ENCODE measurements at regions not wholly inside any gene's neighbourhood (a gene's known extent, or its start where the extent isn't known, plus 50 kb on each side); places are given as distances from the start of the nearest gene placed in this dataset.

GRCh38 chr17:13302419-13302818, 284.6 kb upstream of the ELAC2 start:
- no peak overlapping the region for H3K9ac ChIP-seq (ENCODE audit: low read depth, low read length)
- no peak overlapping the region for H3K4me3 ChIP-seq (ENCODE audit: low read depth, low read length)
- no peaks in the 10 kb centered on the region for H3K27me3 ChIP-seq (ENCODE audit: control insufficient read depth, insufficient read depth, low read length)
- no peak overlapping the region for H3K27ac ChIP-seq (ENCODE audit: low read depth, low read length)
- H3K4me1 ChIP-seq (ENCODE audit: control insufficient read depth, insufficient read depth, low read length): peaks cover 8% of the 10 kb centered on the region; the same call in 1 of the 2 replicates
- no peaks in the 10 kb centered on the region for H3K9me3 ChIP-seq (ENCODE audit: control insufficient read depth, insufficient read depth, low read length)
- no peaks in the 10 kb centered on the region for H3K36me3 ChIP-seq (ENCODE audit: control insufficient read depth, insufficient read depth, low read length)

GRCh38 chr17:13297183-13297582, 279.4 kb upstream of the ELAC2 start:
- H3K27me3 ChIP-seq (ENCODE audit: control insufficient read depth, insufficient read depth, low read length): no peaks in the 10 kb centered on the region
- no peak overlapping the region for H3K27ac ChIP-seq (ENCODE audit: low read depth, low read length)
- no peaks in the 10 kb centered on the region for H3K4me1 ChIP-seq (ENCODE audit: control insufficient read depth, insufficient read depth, low read length)
- no peaks in the 10 kb centered on the region for H3K9me3 ChIP-seq (ENCODE audit: control insufficient read depth, insufficient read depth, low read length)
- H3K36me3 ChIP-seq (ENCODE audit: control insufficient read depth, insufficient read depth, low read length): no peaks in the 10 kb centered on the region
- no peak overlapping the region for H3K4me3 ChIP-seq (ENCODE audit: low read depth, low read length)
- H3K9ac ChIP-seq (ENCODE audit: low read depth, low read length): no peak overlapping the region

GRCh38 chr17:13293421-13293820, 275.6 kb upstream of the ELAC2 start:
- no peaks in the 10 kb centered on the region for H3K36me3 ChIP-seq (ENCODE audit: control insufficient read depth, insufficient read depth, low read length)

GRCh38 chr17:13292291-13292690, 274.5 kb upstream of the ELAC2 start:
- Histone ChIP-seq H3K27ac (ENCODE audit: low read depth, low read length) (no peak overlapping the region), H3K4me1 (ENCODE audit: control insufficient read depth, insufficient read depth, low read length) (no peaks in the 10 kb centered on the region), H3K9ac (ENCODE audit: low read depth, low read length) (no peak overlapping the region), H3K27me3 (ENCODE audit: control insufficient read depth, insufficient read depth, low read length) (no peaks in the 10 kb centered on the region), H3K9me3 (ENCODE audit: control insufficient read depth, insufficient read depth, low read length) (no peaks in the 10 kb centered on the region), H3K36me3 (ENCODE audit: control insufficient read depth, insufficient read depth, low read length) (no peaks in the 10 kb centered on the region), H3K4me3 (ENCODE audit: low read depth, low read length) (no peak overlapping the region)

More at GRCh38 chr17:13293421-13293820, 275.6 kb upstream of the ELAC2 start:
- no peak overlapping the region for H3K9ac ChIP-seq (ENCODE audit: low read depth, low read length)
- H3K4me3 ChIP-seq (ENCODE audit: low read depth, low read length): no peak overlapping the region
- no peaks in the 10 kb centered on the region for H3K27me3 ChIP-seq (ENCODE audit: control insufficient read depth, insufficient read depth, low read length)
- H3K27ac ChIP-seq (ENCODE audit: low read depth, low read length): no peak overlapping the region
- H3K9me3 ChIP-seq (ENCODE audit: control insufficient read depth, insufficient read depth, low read length): no peaks in the 10 kb centered on the region
- no peaks in the 10 kb centered on the region for H3K4me1 ChIP-seq (ENCODE audit: control insufficient read depth, insufficient read depth, low read length)

GRCh38 chr17:13288248-13288647, 270.4 kb upstream of the ELAC2 start:
- Histone ChIP-seq H3K27ac (ENCODE audit: low read depth, low read length) (no peak overlapping the region), H3K27me3 (ENCODE audit: control insufficient read depth, insufficient read depth, low read length) (no peaks in the 10 kb centered on the region)

GRCh38 chr17:13287226-13287625, 269.4 kb upstream of the ELAC2 start:
- Histone ChIP-seq H3K9ac (ENCODE audit: low read depth, low read length) (no peak overlapping the region), H3K9me3 (ENCODE audit: control insufficient read depth, insufficient read depth, low read length) (no peaks in the 10 kb centered on the region), H3K36me3 (ENCODE audit: control insufficient read depth, insufficient read depth, low read length) (no peaks in the 10 kb centered on the region), H3K4me1 (ENCODE audit: control insufficient read depth, insufficient read depth, low read length) (peaks cover 8% of the 10 kb centered on the region), H3K27me3 (ENCODE audit: control insufficient read depth, insufficient read depth, low read length) (no peaks in the 10 kb centered on the region), H3K4me3 (ENCODE audit: low read depth, low read length) (no peak overlapping the region), H3K27ac (ENCODE audit: low read depth, low read length) (no peak overlapping the region)

More at GRCh38 chr17:13288248-13288647, 270.4 kb upstream of the ELAC2 start:
- Histone ChIP-seq H3K4me3 (ENCODE audit: low read depth, low read length) (no peak overlapping the region), H3K4me1 (ENCODE audit: control insufficient read depth, insufficient read depth, low read length) (peaks cover 8% of the 10 kb centered on the region), H3K36me3 (ENCODE audit: control insufficient read depth, insufficient read depth, low read length) (no peaks in the 10 kb centered on the region), H3K9me3 (ENCODE audit: control insufficient read depth, insufficient read depth, low read length) (no peaks in the 10 kb centered on the region), H3K9ac (ENCODE audit: low read depth, low read length) (no peak overlapping the region)

GRCh38 chr17:13283606-13284005, 265.8 kb upstream of the ELAC2 start:
- no peak overlapping the region for H3K9ac ChIP-seq (ENCODE audit: low read depth, low read length)
- H3K27ac ChIP-seq (ENCODE audit: low read depth, low read length): no peak overlapping the region
- no peaks in the 10 kb centered on the region for H3K27me3 ChIP-seq (ENCODE audit: control insufficient read depth, insufficient read depth, low read length)
- H3K9me3 ChIP-seq (ENCODE audit: control insufficient read depth, insufficient read depth, low read length): no peaks in the 10 kb centered on the region
- peaks cover 8% of the 10 kb centered on the region for H3K4me1 ChIP-seq (ENCODE audit: control insufficient read depth, insufficient read depth, low read length)
- H3K36me3 ChIP-seq (ENCODE audit: control insufficient read depth, insufficient read depth, low read length): no peaks in the 10 kb centered on the region
- H3K4me3 ChIP-seq (ENCODE audit: low read depth, low read length): no peak overlapping the region

- Histone ChIP-seq H3K9ac (ENCODE audit: low read depth, low read length) (no peak overlapping the region), H3K27ac (ENCODE audit: low read depth, low read length) (no peak overlapping the region), H3K27me3 (ENCODE audit: control insufficient read depth, insufficient read depth, low read length) (no peaks in the 10 kb centered on the region), H3K4me1 (ENCODE audit: control insufficient read depth, insufficient read depth, low read length) (peaks cover 8% of the 10 kb centered on the region), H3K9me3 (ENCODE audit: control insufficient read depth, insufficient read depth, low read length) (no peaks in the 10 kb centered on the region), H3K4me3 (ENCODE audit: low read depth, low read length) (no peak overlapping the region), H3K36me3 (ENCODE audit: control insufficient read depth, insufficient read depth, low read length) (no peaks in the 10 kb centered on the region)
Observed at GRCh38 chr17:13281626-13282025, 263.8 kb upstream of the ELAC2 start.

GRCh38 chr17:13273806-13274205, 256.0 kb upstream of the ELAC2 start:
- no peaks in the 10 kb centered on the region for H3K9me3 ChIP-seq (ENCODE audit: control insufficient read depth, insufficient read depth, low read length)
- no peak overlapping the region for H3K4me3 ChIP-seq (ENCODE audit: low read depth, low read length)
- H3K4me1 ChIP-seq (ENCODE audit: control insufficient read depth, insufficient read depth, low read length): no peaks in the 10 kb centered on the region
- no peak overlapping the region for H3K27ac ChIP-seq (ENCODE audit: low read depth, low read length)
- no peaks in the 10 kb centered on the region for H3K27me3 ChIP-seq (ENCODE audit: control insufficient read depth, insufficient read depth, low read length)
- H3K36me3 ChIP-seq (ENCODE audit: control insufficient read depth, insufficient read depth, low read length): no peaks in the 10 kb centered on the region
- H3K9ac ChIP-seq (ENCODE audit: low read depth, low read length): no peak overlapping the region

GRCh38 chr17:13272296-13272695, 254.5 kb upstream of the ELAC2 start:
- Histone ChIP-seq H3K4me3 (ENCODE audit: low read depth, low read length) (no peak overlapping the region), H3K9ac (ENCODE audit: low read depth, low read length) (no peak overlapping the region), H3K27ac (ENCODE audit: low read depth, low read length) (no peak overlapping the region), H3K27me3 (ENCODE audit: control insufficient read depth, insufficient read depth, low read length) (no peaks in the 10 kb centered on the region), H3K9me3 (ENCODE audit: control insufficient read depth, insufficient read depth, low read length) (no peaks in the 10 kb centered on the region), H3K36me3 (ENCODE audit: control insufficient read depth, insufficient read depth, low read length) (no peaks in the 10 kb centered on the region), H3K4me1 (ENCODE audit: control insufficient read depth, insufficient read depth, low read length) (no peaks in the 10 kb centered on the region)

GRCh38 chr17:13268791-13269595, 251.2 kb upstream of the ELAC2 start:
- no peak overlapping the region for H3K9ac ChIP-seq (ENCODE audit: low read depth, low read length)
- H3K27ac ChIP-seq (ENCODE audit: low read depth, low read length): no peak overlapping the region
- H3K9me3 ChIP-seq (ENCODE audit: control insufficient read depth, insufficient read depth, low read length): no peaks in the 10 kb centered on the region
- no peaks in the 10 kb centered on the region for H3K4me1 ChIP-seq (ENCODE audit: control insufficient read depth, insufficient read depth, low read length)
- no peaks in the 10 kb centered on the region for H3K36me3 ChIP-seq (ENCODE audit: control insufficient read depth, insufficient read depth, low read length)
- H3K4me3 ChIP-seq (ENCODE audit: low read depth, low read length): no peak overlapping the region
- no peaks in the 10 kb centered on the region for H3K27me3 ChIP-seq (ENCODE audit: control insufficient read depth, insufficient read depth, low read length)
